GM21423 (cell line): ENCODE measurements at regions not wholly inside any gene's neighbourhood (a gene's known extent, or its start where the extent isn't known, plus 50 kb on each side); places are given as distances from the start of the nearest gene placed in this dataset.
"Not testable (repeated sequence)": the region's sequence is repeated elsewhere in the genome, so short reads cannot be mapped to it uniquely, and the experiment has no call there.

Experiments used
- ATAC-seq: cut with Tn5 transposase; IDR thresholded peaks from one replicate; pipeline ENCODE4 v1.9.1; 2021; ENCODE audit warnings: mild to moderate bottlenecking, moderate library complexity; ENCODE audit not compliant: unreplicated experiment

DNA sequence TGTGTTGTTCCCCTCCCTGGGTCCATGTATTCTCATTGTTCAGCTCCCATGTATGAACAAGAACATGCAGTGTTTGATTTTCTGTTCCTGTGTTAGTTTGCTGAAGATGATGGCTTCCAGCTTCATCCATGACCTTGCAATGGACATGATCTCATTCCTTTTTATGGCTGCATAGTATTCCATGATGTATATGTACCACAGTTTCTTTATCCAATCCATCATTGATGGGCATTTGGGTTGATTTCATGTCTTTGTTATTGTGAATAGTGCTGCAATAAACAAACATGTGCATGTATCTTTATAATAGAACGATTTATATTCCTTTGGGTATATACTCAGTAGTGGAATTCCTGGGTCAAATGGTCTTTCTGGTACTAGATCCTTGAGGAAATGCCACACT is 65.1 kb upstream of the SLC13A1 start:
- ATAC-seq: not testable (repeated sequence)

DNA sequence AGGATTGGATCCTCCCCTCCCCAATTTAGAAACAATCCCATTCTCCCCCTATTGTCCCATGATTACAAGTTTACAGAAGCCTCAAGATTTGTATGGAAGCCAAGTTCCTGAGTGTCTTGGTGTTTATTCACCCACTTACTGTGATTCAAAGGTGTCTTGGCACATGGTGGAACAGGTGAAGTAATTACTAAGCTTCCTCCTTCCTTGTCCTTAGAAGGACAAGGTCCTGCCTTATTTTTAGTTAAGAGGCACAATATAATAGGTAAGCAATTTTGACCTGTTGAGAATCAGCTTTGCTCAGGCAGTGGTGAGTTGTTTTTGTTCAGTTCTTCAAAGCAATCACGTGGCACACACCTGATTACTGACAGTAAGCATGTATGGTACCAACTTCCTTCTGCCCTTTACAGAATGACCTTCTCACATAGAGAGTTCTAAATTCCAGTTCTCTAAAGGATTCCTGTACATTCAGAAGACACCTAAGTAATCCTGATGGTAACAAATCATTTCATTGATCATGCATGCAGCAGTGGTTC is 60.7 kb upstream of the SLC13A1 start:
- no peak for ATAC-seq

DNA sequence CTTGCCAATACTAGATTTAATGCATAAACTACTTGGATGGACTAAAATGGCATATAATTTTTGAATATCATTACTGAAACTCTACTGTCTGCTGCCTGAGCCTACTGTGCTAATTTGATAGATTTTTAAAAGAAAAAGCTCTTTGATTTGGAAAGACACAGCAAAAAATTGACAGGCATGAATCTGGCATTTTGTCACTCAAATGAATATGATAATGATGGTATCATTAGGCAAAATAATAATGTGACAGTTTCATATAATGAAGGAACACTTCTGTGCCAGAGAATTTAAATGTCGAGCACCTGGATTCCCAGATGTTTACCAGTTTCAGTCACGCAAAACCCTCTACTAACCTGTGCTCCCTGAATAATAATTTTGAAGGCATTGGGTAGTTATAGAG is 60.0 kb upstream of the SLC13A1 start:
- ATAC-seq: no peak
